GM23338 (cell line): ENCODE measurements at regions not wholly inside any gene's neighbourhood (a gene's known extent, or its start where the extent isn't known, plus 50 kb on each side); places are given as distances from the start of the nearest gene placed in this dataset.

Experiments
- ATAC-seq: fragments of 200-7000 bp; cut with Tn5 transposase; 3 replicates; pipeline ENCODE4 v1.9.1; 2020
- DNase-seq: peaks from one replicate; pipeline ENCODE4 v3.0.0-alpha.2; 2015; ENCODE audit warnings: low spot score
- H2AFZ ChIP-seq: fragments of 200-600 bp; sonication (generic); 2 replicates; pipeline ENCODE4 v1.8.0; 2016; ENCODE audit warnings: antibody characterized with exemption, mild to moderate bottlenecking, moderate library complexity
- H3F3A ChIP-seq: fragments of 200-600 bp; sonication (generic); replicated peaks from 2 replicates; pipeline ENCODE4 v1.8.0; 2017; ENCODE audit warnings: antibody characterized with exemption, mixed run types, low read depth
- H3K27ac ChIP-seq: fragments of 200-600 bp; sonication (generic); 2 replicates; pipeline ENCODE4 v1.6.1; 2016; ENCODE audit warnings: low read depth
- H3K27me3 ChIP-seq: fragments of 200-600 bp; sonication (generic); 2 replicates; pipeline ENCODE4 v1.8.0; 2016; ENCODE audit warnings: mild to moderate bottlenecking, mixed run types, moderate library complexity; ENCODE audit not compliant: insufficient read depth
- H3K36me3 ChIP-seq: fragments of 200-600 bp; sonication (generic); 2 replicates; pipeline ENCODE4 v1.8.0; 2016; ENCODE audit warnings: mild to moderate bottlenecking; ENCODE audit not compliant: insufficient read depth
- H3K4me1 ChIP-seq: fragments of 200-600 bp; sonication (generic); 2 replicates; pipeline ENCODE4 v1.8.0; 2016; ENCODE audit warnings: mild to moderate bottlenecking, moderate library complexity; ENCODE audit not compliant: insufficient read depth
- H3K4me2 ChIP-seq: fragments of 200-600 bp; sonication (generic); 2 replicates; pipeline ENCODE4 v1.7.1; 2017; ENCODE audit warnings: mixed run types
- H3K4me3 ChIP-seq: fragments of 200-600 bp; sonication (generic); 2 replicates; pipeline ENCODE4 v1.6.1; 2016; ENCODE audit warnings: mixed run types
- H3K79me2 ChIP-seq: fragments of 200-600 bp; sonication (generic); replicated peaks from 2 replicates; pipeline ENCODE4 v1.8.0; 2017; ENCODE audit warnings: mild to moderate bottlenecking; ENCODE audit not compliant: insufficient read depth
- H3K9me2 ChIP-seq: fragments of 200-600 bp; sonication (generic); 2 replicates; pipeline ENCODE4 v1.8.0; 2017; ENCODE audit not compliant: insufficient read depth
- H4K20me1 ChIP-seq: fragments of 200-600 bp; sonication (generic); replicated peaks from 2 replicates; pipeline ENCODE4 v1.8.0; 2017; ENCODE audit warnings: mild to moderate bottlenecking; ENCODE audit not compliant: insufficient read depth
- H3K27ac Mint-ChIP-seq: 2 replicates; pipeline ENCODE4 v1.8.0; 2020; ENCODE audit warnings: inconsistent platforms, mild to moderate bottlenecking, moderate library complexity, mixed read lengths
- H3K27me3 Mint-ChIP-seq: 3 replicates; pipeline ENCODE4 v1.8.0; 2022; ENCODE audit warnings: low read depth, mild to moderate bottlenecking, moderate library complexity, mixed read lengths, inconsistent platforms; ENCODE audit not compliant: insufficient read depth, poor library complexity
- H3K36me3 Mint-ChIP-seq: 3 replicates; pipeline ENCODE4 v1.8.0; 2021; ENCODE audit warnings: low read depth, mild to moderate bottlenecking, inconsistent platforms, moderate library complexity, mixed read lengths
- H3K4me1 Mint-ChIP-seq: 3 replicates; pipeline ENCODE4 v1.8.0; 2020; ENCODE audit warnings: mild to moderate bottlenecking, inconsistent platforms, mixed read lengths
- H3K4me3 Mint-ChIP-seq: 3 replicates; pipeline ENCODE4 v1.8.0; 2021; ENCODE audit warnings: moderate library complexity, mild to moderate bottlenecking, inconsistent platforms, mixed read lengths
- H3K9me3 Mint-ChIP-seq: 3 replicates; pipeline ENCODE4 v1.8.0; 2020; ENCODE audit warnings: moderate library complexity, mild to moderate bottlenecking, inconsistent platforms, mixed read lengths
- ETS1 ChIP-seq: IDR thresholded peaks from 2 replicates; pipeline ENCODE4 v1.6.1; 2016; ENCODE audit warnings: antibody characterized with exemption
- EZH2phosphoT487 ChIP-seq: fragments of 200-600 bp; sonication (generic); IDR thresholded peaks from one replicate; pipeline ENCODE4 v1.8.1; 2018; ENCODE audit warnings: antibody characterized with exemption; ENCODE audit not compliant: unreplicated experiment
- JUNB ChIP-seq: IDR thresholded peaks from one replicate; pipeline ENCODE4 v1.6.1; 2016; ENCODE audit warnings: antibody characterized with exemption; ENCODE audit not compliant: unreplicated experiment
- TF ChIP-seq, protein P1 (sequence below): fragments of 250-450 bp; sonication (Bioruptor Pico); IDR thresholded peaks from 2 replicates; pipeline ENCODE4 v1.5.0; 2020; ENCODE audit warnings: mild to moderate bottlenecking, moderate library complexity

GRCh38 chr6:71387179-71387578 lies 98.6 kb downstream of the OGFRL1 start (continued):
- TF ChIP-seq, protein P1, sequence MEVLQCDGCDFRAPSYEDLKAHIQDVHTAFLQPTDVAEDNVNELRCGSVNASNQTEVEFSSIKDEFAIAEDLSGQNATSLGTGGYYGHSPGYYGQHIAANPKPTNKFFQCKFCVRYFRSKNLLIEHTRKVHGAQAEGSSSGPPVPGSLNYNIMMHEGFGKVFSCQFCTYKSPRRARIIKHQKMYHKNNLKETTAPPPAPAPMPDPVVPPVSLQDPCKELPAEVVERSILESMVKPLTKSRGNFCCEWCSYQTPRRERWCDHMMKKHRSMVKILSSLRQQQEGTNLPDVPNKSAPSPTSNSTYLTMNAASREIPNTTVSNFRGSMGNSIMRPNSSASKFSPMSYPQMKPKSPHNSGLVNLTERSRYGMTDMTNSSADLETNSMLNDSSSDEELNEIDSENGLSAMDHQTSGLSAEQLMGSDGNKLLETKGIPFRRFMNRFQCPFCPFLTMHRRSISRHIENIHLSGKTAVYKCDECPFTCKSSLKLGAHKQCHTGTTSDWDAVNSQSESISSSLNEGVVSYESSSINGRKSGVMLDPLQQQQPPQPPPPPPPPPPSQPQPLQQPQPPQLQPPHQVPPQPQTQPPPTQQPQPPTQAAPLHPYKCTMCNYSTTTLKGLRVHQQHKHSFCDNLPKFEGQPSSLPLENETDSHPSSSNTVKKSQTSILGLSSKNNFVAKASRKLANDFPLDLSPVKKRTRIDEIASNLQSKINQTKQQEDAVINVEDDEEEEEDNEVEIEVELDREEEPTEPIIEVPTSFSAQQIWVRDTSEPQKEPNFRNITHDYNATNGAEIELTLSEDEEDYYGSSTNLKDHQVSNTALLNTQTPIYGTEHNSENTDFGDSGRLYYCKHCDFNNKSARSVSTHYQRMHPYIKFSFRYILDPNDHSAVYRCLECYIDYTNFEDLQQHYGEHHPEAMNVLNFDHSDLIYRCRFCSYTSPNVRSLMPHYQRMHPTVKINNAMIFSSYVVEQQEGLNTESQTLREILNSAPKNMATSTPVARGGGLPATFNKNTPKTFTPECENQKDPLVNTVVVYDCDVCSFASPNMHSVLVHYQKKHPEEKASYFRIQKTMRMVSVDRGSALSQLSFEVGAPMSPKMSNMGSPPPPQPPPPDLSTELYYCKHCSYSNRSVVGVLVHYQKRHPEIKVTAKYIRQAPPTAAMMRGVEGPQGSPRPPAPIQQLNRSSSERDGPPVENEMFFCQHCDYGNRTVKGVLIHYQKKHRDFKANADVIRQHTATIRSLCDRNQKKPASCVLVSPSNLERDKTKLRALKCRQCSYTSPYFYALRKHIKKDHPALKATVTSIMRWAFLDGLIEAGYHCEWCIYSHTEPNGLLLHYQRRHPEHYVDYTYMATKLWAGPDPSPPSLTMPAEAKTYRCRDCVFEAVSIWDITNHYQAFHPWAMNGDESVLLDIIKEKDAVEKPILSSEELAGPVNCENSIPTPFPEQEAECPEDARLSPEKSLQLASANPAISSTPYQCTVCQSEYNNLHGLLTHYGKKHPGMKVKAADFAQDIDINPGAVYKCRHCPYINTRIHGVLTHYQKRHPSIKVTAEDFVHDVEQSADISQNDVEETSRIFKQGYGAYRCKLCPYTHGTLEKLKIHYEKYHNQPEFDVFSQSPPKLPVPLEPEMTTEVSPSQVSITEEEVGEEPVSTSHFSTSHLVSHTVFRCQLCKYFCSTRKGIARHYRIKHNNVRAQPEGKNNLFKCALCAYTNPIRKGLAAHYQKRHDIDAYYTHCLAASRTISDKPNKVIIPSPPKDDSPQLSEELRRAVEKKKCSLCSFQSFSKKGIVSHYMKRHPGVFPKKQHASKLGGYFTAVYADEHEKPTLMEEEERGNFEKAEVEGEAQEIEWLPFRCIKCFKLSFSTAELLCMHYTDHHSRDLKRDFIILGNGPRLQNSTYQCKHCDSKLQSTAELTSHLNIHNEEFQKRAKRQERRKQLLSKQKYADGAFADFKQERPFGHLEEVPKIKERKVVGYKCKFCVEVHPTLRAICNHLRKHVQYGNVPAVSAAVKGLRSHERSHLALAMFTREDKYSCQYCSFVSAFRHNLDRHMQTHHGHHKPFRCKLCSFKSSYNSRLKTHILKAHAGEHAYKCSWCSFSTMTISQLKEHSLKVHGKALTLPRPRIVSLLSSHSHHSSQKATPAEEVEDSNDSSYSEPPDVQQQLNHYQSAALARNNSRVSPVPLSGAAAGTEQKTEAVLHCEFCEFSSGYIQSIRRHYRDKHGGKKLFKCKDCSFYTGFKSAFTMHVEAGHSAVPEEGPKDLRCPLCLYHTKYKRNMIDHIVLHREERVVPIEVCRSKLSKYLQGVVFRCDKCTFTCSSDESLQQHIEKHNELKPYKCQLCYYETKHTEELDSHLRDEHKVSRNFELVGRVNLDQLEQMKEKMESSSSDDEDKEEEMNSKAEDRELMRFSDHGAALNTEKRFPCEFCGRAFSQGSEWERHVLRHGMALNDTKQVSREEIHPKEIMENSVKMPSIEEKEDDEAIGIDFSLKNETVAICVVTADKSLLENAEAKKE (CRISPR knock-in tag) = no peak
- no peak for TF ChIP-seq ETS1

DNA sequence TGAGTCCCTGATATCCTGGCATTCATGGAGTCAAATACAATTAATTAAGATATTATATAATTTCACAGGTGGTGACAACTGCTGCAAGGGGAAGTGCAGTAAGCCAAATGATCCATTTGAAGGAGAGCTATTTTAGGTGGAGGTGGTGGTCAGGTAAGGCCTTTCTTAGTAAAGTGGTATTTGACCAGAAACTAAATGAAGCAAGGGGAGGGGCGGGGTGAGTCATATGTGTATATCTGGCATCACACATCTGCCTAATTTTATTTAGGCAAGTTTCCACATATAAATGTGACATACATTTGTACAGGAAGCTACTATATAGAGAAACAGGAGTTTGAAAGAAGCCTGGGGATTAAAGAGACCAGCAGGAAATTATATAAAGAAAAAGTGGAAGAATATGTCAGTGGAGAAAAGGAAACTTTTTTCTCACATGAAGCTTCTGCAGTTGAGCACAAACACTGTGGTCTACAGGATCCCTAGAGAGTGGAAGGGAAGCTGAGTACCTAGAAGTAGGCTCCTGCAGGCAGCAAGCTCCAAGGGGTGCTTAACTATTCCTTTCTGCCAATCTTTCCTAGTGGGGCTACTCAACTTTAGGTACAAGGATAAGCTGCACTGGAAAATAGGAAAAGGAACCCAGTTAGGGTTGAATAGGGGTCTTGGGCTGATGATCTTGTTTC lies 99.6 kb downstream of the OGFRL1 start:
- H3K4me1 ChIP-seq = peaks cover 31% of the 10 kb centered on the region
- H3K36me3 ChIP-seq = no peaks in the 10 kb centered on the region
- H2AFZ ChIP-seq = no peak overlapping the region
- no peak overlapping the region for H3K27ac Mint-ChIP-seq
- TF ChIP-seq JUNB (no peak), EZH2phosphoT487 (no peak), ETS1 (no peak)
- H4K20me1 ChIP-seq = no peaks in the 10 kb centered on the region
- no peak for ATAC-seq
- no peaks in the 10 kb centered on the region for H3K9me2 ChIP-seq
- no peaks in the 10 kb centered on the region for H3K27me3 Mint-ChIP-seq
- H3K79me2 ChIP-seq = no peaks in the 10 kb centered on the region
- H3K4me3 ChIP-seq = no peak overlapping the region
- H3K4me1 Mint-ChIP-seq = peaks cover 44% of the 10 kb centered on the region
- H3K4me3 Mint-ChIP-seq = no peak overlapping the region
- no peaks in the 10 kb centered on the region for H3K9me3 Mint-ChIP-seq
- H3F3A ChIP-seq = no peaks in the 10 kb centered on the region
- H3K27me3 ChIP-seq = no peaks in the 10 kb centered on the region
- no peak for DNase-seq
- no peaks in the 10 kb centered on the region for H3K36me3 Mint-ChIP-seq
- H3K4me2 ChIP-seq = no peak overlapping the region
- no peak overlapping the region for H3K27ac ChIP-seq
